PC-9 (cell line): ENCODE measurements at regions not wholly inside any gene's neighbourhood (a gene's known extent, or its start where the extent isn't known, plus 50 kb on each side); places are given as distances from the start of the nearest gene placed in this dataset.

Experiments
- BruUV-seq: library from RNA; stranded (reverse); fragments of 400-500 nt; replicated peaks from 2 replicates; lab custom pipeline; 2021; lab: Mats Ljungman, UMichigan
- CTCF ChIA-PET: fragments of 300-600 bp; sonication (Branson Sonifier 250); formaldehyde crosslinking; loops from one replicate; lab custom pipeline; 2022; ENCODE audit warnings: antibody characterized with exemption; lab: Charles Lee
- POLR2A ChIA-PET: fragments of 300-600 bp; sonication (Branson Sonifier 250); formaldehyde crosslinking; loops from one replicate; lab custom pipeline; 2022; ENCODE audit warnings: antibody characterized with exemption; ENCODE audit not compliant: unreplicated experiment; lab: Charles Lee
- DNase-seq, 2 experiments: peaks; one replicate each; pipeline versions ENCODE4 v3.0.0 to v3.0.0-alpha.2; 2015 to 2022; ENCODE audit warnings: mixed read lengths in 1 of 2
- H2AFZ ChIP-seq: fragments of 200-600 bp; sonication (generic); 2 replicates; pipeline ENCODE4 v1.8.1; 2017; ENCODE audit warnings: antibody characterized with exemption
- H3F3A ChIP-seq: fragments of 200-600 bp; sonication (generic); 2 replicates; pipeline ENCODE4 v1.8.1; 2017; ENCODE audit warnings: antibody characterized with exemption, mild to moderate bottlenecking, low read depth; ENCODE audit not compliant: insufficient read depth
- H3K27ac ChIP-seq: fragments of 200-600 bp; sonication (generic); 2 replicates; pipeline ENCODE4 v1.6.1; 2016; ENCODE audit warnings: mixed run types
- H3K27me3 ChIP-seq: fragments of 200-600 bp; sonication (generic); 2 replicates; pipeline ENCODE4 v1.6.1; 2016; ENCODE audit warnings: low read depth, mixed run types; ENCODE audit not compliant: insufficient read depth
- H3K36me3 ChIP-seq: fragments of 200-600 bp; sonication (generic); 2 replicates; pipeline ENCODE4 v1.6.1; 2016; ENCODE audit warnings: low read depth, mixed run types
- H3K4me1 ChIP-seq: fragments of 200-600 bp; sonication (generic); replicated peaks from 2 replicates; pipeline ENCODE4 v1.6.1; 2016; ENCODE audit warnings: mixed run types; ENCODE audit not compliant: insufficient read depth
- H3K4me2 ChIP-seq: fragments of 200-600 bp; sonication (generic); 2 replicates; pipeline ENCODE4 v1.6.1; 2017; ENCODE audit warnings: mixed run types
- H3K4me3 ChIP-seq: fragments of 200-600 bp; sonication (generic); 2 replicates; pipeline ENCODE4 v1.6.1; 2016; ENCODE audit warnings: mixed run types
- H3K79me2 ChIP-seq: fragments of 200-600 bp; sonication (generic); 2 replicates; pipeline ENCODE4 v1.6.1; 2017; ENCODE audit warnings: low read depth, mixed run types
- H3K9me2 ChIP-seq: fragments of 200-600 bp; sonication (generic); 2 replicates; pipeline ENCODE4 v1.8.1; 2017; ENCODE audit warnings: mild to moderate bottlenecking; ENCODE audit not compliant: insufficient read depth
- H3K9me3 ChIP-seq: fragments of 200-600 bp; sonication (generic); 2 replicates; pipeline ENCODE4 v1.8.1; 2016; ENCODE audit warnings: low read depth; ENCODE audit not compliant: insufficient read depth
- H4K20me1 ChIP-seq: fragments of 200-600 bp; sonication (generic); 2 replicates; pipeline ENCODE4 v1.8.1; 2017; ENCODE audit not compliant: insufficient read depth
- CTCF ChIP-seq: fragments of 200-600 bp; sonication (generic); conservative IDR thresholded peaks from 2 replicates; pipeline ENCODE4 v1.6.1; 2017; ENCODE audit warnings: mixed run types, antibody characterized with exemption, mild to moderate bottlenecking, moderate library complexity
- EZH2 ChIP-seq: fragments of 200-600 bp; sonication (generic); IDR thresholded peaks from 2 replicates; pipeline ENCODE4 v1.8.0; 2017; ENCODE audit warnings: antibody characterized with exemption, low read depth
- intact Hi-C: fragments of 100-400 bp; cut with micrococcal nuclease; formaldehyde crosslinking; loops from one replicate; pipeline ENCODE4 v1.10.0; 2022; ENCODE audit not compliant: unreplicated experiment

GRCh38 chr5:42241636-42242035, 181.6 kb upstream of the GHR start:
- H3K79me2 ChIP-seq: no peaks in the 10 kb centered on the region
- no peak for DNase-seq
- POLR2A ChIA-PET: no interaction called here
- no peaks in the 10 kb centered on the region for H3K4me1 ChIP-seq
- H3K4me3 ChIP-seq: no peak overlapping the region
- intact Hi-C loops: loop anchor here (1.0 kb wide), 1 partner anchor 379 kb away; no protein-coding TSS in a partner anchor
- no peak overlapping the region for H2AFZ ChIP-seq
- H3F3A ChIP-seq: no peaks in the 10 kb centered on the region
- no peak for TF ChIP-seq CTCF
- TF ChIP-seq EZH2: no peak
- no peaks in the 10 kb centered on the region for H4K20me1 ChIP-seq
- no peak overlapping the region for H3K27ac ChIP-seq
- H3K36me3 ChIP-seq: no peaks in the 10 kb centered on the region
- H3K9me3 ChIP-seq: no peaks in the 10 kb centered on the region
- BruUV-seq: no TSS peak
- H3K4me2 ChIP-seq: no peak overlapping the region
- CTCF ChIA-PET: no interaction called here
- no peaks in the 10 kb centered on the region for H3K9me2 ChIP-seq
- no peaks in the 10 kb centered on the region for H3K27me3 ChIP-seq

- Histone ChIP-seq H3K4me1 (no peaks in the 10 kb centered on the region), H3K36me3 (no peaks in the 10 kb centered on the region), H3K4me2 (no peak overlapping the region), H3K9me2 (no peaks in the 10 kb centered on the region), H3F3A (no peaks in the 10 kb centered on the region), H2AFZ (no peak overlapping the region), H3K9me3 (no peaks in the 10 kb centered on the region; the same call in 1 of the 2 replicates), H3K4me3 (no peak overlapping the region), H4K20me1 (no peaks in the 10 kb centered on the region), H3K79me2 (no peaks in the 10 kb centered on the region), H3K27me3 (no peaks in the 10 kb centered on the region), H3K27ac (no peak overlapping the region)
- DNase-seq: no peak
- no TSS peak for BruUV-seq
- POLR2A ChIA-PET: no interaction called here
- CTCF ChIA-PET: no interaction called here
- intact Hi-C loops: no loop called here
- TF ChIP-seq CTCF (no peak), EZH2 (no peak)
These were observed 181.0 kb upstream of the GHR start for GRCh38 chr5:42242210-42242609.

- Histone ChIP-seq H3K27me3 (no peaks in the 10 kb centered on the region), H3K4me2 (no peak overlapping the region), H3K9me3 (no peaks in the 10 kb centered on the region; the same call in 1 of the 2 replicates), H3K79me2 (no peaks in the 10 kb centered on the region), H2AFZ (no peak overlapping the region), H3K27ac (no peak overlapping the region), H3K36me3 (no peaks in the 10 kb centered on the region), H3F3A (no peaks in the 10 kb centered on the region), H3K4me3 (no peak overlapping the region), H3K4me1 (no peaks in the 10 kb centered on the region), H4K20me1 (no peaks in the 10 kb centered on the region), H3K9me2 (no peaks in the 10 kb centered on the region)
- ChIA-PET POLR2A (no interaction called here), CTCF (no interaction called here)
- BruUV-seq: no TSS peak
- no peak for DNase-seq
- TF ChIP-seq CTCF: no peak
- TF ChIP-seq EZH2: no peak
- intact Hi-C loops: no loop called here
These were observed 180.3 kb upstream of the GHR start for GRCh38 chr5:42242881-42243485.
